Stimulated activated CD4-positive, alpha-beta T cell treated with anti-CD3 and anti-CD28 coated beads, Interleukin-1b, Interleukin-23, amount 100 ng/mL, for 48 hours (primary cell): ENCODE measurements at regions not wholly inside any gene's neighbourhood (a gene's known extent, or its start where the extent isn't known, plus 50 kb on each side); places are given as distances from the start of the nearest gene placed in this dataset.

ENCODE experiments used
- DNase-seq: peaks from one replicate; pipeline ENCODE4 v3.0.0-alpha.2; 2020

GRCh38 chr20:22216984-22217383 lies 367.4 kb downstream of the FOXA2 start:
- no peak for DNase-seq

- no peak for DNase-seq
These were observed 370.1 kb downstream of the FOXA2 start for GRCh38 chr20:22214296-22214695.

DNA sequence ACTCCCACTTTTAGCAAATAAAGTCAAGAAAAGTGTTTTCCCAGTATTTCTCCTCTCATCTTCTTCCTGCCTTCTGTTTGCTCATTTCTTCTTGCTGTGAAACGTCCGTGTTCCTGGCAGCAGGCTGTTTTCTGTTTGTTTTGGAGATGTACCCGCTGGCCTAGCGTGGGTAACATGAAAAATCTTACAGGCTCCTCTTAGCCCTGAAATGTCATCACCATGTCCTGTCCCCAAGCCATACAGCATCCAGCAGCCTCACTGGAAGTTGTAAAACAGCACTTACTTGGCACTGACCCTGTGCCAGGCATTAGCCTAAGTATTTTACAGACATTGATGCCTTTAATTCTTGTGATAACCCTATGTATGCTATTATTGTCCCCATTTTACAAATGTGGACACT lies 371.1 kb downstream of the FOXA2 start:
- DNase-seq = no peak

GRCh38 chr20:22207280-22207679 lies 377.1 kb downstream of the FOXA2 start:
- DNase-seq = no peak

- no peak for DNase-seq
These were observed 379.6 kb downstream of the FOXA2 start for GRCh38 chr20:22204801-22205200.

GRCh38 chr20:22182148-22182547 lies 402.2 kb downstream of the FOXA2 start:
- DNase-seq = no peak

GRCh38 chr20:22180244-22180643 lies 404.1 kb downstream of the FOXA2 start:
- no peak for DNase-seq

DNA sequence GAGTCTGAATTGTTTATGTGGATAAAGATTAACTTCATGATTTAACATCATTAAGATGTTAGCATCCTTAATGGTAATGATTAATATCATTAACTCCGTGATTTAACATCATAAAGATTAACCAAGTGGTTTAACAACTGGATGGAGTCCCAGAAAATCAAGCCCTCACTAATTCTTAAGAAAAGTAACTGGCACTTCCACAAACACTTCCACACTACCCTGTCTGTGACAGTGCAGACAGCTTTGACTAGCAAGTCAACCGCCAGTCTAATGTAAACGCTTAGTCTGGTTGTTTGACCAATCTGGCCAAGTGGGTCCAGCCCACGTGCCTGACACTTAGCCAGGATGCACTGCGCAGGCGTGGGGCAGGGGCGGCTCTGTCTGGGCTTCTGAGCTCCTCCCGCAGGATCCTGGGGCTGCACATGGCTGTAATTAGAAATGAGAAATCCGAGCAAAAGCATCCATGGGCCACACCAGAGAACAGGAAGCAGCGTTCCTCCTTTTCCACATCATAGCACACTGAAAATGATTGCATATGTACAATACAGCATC lies 424.2 kb downstream of the FOXA2 start:
- no peak for DNase-seq

GRCh38 chr20:22159276-22159675 lies 425.1 kb downstream of the FOXA2 start:
- DNase-seq = no peak

DNA sequence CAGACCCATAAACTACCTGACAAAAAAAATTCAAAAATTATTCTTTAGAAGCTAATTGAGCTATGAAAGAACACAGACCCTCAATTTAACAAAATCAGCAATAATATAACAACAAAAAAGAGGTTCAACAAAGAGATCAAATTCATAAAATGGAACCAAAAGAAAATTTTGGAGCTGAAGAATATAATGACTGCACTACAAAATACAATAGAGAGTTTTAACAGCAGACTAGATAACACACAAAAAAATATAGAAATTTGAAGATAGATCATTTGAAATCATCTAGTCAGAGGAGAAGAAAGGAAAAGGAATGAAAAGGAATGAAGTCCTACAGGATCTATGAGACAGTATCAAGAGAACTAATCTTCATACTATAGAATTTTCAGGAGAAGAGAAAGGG lies 422.1 kb downstream of the PAX1 start:
- DNase-seq = no peak

GRCh38 chr20:22106308-22106938 lies 401.0 kb downstream of the PAX1 start:
- no peak for DNase-seq

- no peak for DNase-seq
These were observed 396.1 kb downstream of the PAX1 start for GRCh38 chr20:22101606-22102005.

GRCh38 chr20:22100686-22101085 lies 395.2 kb downstream of the PAX1 start:
- no peak for DNase-seq

DNA sequence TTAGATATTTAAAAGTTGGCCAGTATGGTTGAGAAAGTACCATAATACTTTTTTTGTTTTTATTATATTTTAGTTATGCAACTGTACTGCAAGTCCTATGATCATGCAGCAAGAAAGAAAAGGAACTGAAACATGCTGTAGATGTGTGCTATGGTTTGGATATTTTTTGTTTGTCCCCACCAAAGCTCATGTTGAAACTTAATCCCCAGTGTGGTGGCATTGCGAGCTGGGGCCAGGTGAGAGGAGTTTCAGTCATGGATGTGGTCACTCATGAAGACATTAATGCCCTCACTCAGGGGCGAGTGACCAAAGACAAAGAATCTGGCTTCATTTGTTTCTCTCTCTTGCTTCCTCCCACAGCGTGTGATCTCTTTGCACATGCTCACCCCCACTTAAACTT lies 393.9 kb downstream of the PAX1 start:
- DNase-seq = no peak

GRCh38 chr20:22098511-22098910 lies 393.0 kb downstream of the PAX1 start:
- no peak for DNase-seq

DNA sequence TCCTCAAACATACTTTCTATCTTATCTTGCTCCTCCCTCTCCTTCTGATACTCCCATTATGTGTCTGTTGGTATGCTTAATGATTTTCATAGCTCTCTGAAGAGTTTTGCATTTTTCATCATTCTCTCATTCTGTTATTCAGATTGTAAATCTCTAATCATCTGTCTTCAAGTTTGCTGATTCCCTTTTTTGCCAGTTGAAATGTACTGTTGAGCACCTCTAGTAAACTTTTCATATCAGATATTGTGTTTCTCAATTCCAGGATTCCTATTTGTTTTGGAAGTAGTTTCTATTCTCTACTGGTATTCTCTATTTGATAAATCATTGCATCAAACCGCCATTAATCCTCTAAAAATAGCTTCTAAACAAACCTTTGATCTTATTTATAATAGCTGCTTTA lies 387.7 kb downstream of the PAX1 start:
- DNase-seq = no peak

GRCh38 chr20:22088882-22089281 lies 383.4 kb downstream of the PAX1 start:
- DNase-seq = no peak

- DNase-seq = no peak
These were observed 375.5 kb downstream of the PAX1 start for GRCh38 chr20:22080985-22081384.

DNA sequence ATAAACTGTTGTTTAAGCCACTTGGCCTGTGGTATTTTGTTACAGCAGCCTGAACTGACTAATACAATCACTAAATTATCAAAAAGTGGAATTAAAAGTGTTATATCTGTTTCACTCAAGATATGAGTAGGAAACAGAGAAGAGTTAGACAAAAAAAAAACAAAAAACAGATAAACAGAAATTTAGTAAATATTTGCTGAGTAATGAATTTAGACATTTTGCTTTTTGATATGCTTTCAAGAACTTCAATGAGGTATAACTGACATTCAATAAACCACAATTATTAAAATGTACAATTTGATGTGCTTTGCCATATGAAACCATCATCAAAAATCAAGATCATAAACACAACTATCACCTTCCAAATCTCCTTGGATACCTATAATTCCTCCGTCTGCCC lies 369.2 kb downstream of the PAX1 start:
- DNase-seq = no peak

DNA sequence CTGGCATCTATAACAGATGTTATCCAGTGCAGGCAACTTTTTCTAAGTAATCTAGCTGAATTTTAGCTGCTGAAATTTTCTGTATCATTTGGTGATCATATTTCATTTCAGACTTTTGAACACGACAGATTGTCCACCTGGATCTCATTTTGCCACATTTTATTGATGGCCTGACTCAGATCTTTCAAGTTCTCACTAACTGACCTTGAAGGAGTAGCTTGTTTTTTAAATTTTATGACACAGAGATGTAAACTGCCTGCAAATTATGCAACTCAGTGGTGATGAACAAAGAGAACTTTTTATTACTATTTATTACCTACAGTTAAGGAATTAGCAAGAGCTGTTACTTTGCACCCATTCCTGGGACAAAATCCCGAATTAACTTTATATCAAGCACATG lies 366.4 kb downstream of the PAX1 start:
- no peak for DNase-seq

GRCh38 chr20:22070610-22071058 lies 365.2 kb downstream of the PAX1 start:
- no peak for DNase-seq

DNA sequence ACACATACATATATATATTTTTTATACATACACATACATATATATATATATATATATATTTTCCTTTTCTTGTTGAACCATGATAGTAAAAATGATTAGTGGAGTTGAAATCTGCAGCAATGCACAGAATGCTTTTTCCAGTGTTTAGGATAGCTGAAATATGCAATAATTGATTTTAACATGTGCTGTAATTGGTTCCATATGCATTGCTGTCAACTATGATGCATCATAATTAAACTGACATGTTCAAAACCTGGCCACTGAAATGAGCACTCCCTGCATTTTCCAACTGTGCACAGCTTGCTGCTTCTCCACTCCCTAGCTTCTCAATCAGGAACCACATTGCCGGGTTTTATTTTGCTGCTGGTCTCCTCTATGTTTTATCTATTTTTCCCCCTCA lies 358.3 kb downstream of the PAX1 start:
- DNase-seq = no peak

DNA sequence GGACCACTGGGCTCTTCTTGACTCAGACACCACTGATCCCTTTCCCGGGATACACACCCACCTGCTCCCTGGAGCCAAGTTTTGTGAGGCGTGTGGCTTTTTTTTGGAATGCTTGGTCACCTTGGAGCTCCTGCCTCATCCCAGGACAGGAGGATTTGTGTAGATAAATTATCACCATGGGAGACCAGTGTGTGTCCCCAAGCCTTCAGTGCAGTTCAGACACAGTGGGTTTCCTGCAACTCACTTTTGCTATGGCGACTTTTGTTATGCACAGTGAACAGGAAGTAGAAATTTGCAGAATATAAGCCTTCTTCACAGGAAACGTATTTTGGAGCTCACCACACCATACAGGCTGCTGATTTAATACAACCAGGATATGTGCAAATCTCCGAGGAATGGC lies 357.4 kb downstream of the PAX1 start:
- DNase-seq = no peak

DNA sequence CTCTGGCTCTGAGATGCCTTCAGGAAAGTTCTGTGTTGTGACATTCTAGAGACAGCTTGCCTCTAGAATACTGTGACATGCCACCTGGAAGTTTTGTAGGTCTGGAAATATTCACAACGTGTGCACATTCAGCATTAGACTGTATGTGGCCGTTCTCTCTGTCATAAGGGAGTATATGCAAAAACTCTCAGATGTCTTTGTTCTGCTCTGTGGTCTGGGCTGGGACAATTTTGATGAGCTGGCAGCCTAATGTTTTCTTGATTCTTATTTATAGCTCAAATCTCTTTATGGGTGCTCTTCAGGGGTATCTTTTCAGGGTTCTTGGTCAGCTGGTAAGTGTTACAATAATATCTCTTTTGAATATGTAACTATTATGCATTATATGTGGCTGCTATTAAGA lies 355.1 kb downstream of the PAX1 start:
- no peak for DNase-seq

DNA sequence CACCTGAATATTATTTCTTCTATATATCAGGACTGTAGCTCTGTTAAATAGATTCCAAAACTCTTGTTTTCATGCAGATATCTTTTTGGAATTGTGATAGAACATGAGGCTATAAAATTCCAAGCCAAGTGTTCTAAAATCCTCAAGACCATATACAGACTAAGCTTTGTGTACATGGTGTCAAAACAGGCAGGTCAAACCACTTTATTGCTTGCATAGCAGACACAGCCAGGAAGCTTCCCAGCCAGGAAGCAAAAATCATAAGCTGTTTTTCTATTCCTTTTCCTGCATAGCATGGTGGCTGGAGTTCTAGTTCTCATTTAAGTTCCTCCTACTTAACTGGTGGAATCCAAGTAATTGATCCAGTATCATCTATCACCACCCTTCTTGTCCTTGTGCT lies 353.3 kb downstream of the PAX1 start:
- no peak for DNase-seq
